H1 (cell line): ENCODE measurements at regions not wholly inside any gene's neighbourhood (a gene's known extent, or its start where the extent isn't known, plus 50 kb on each side); places are given as distances from the start of the nearest gene placed in this dataset.

Experiments used
- CTCF ChIA-PET: fragments of 300-600 bp; sonication (Branson Sonifier 250); formaldehyde crosslinking; loops from one replicate; lab custom pipeline; 2021; ENCODE audit not compliant: partially characterized antibody; lab: Charles Lee
- POLR2A ChIA-PET: fragments of 300-600 bp; sonication (Branson Sonifier 250); formaldehyde crosslinking; loops from one replicate; lab custom pipeline; 2021; ENCODE audit warnings: inconsistent platforms; ENCODE audit not compliant: partially characterized antibody; lab: Charles Lee
- DNase-seq, 2 experiments: peaks; one replicate each; pipeline versions ENCODE4 v3.0.0 to v3.0.0-alpha.2; 2010 to 2022; ENCODE audit warnings: low spot score in 2 of 2, low read depth in 1 of 2, mixed read lengths in 1 of 2
- FAIRE-seq: peaks from 2 replicates; lab custom pipeline; 2011; peaks lifted over from hg19 to GRCh38; lab: Jason Lieb, UNC
- H2AFZ ChIP-seq: 2 replicates; pipeline ENCODE4 v1.8.1; 2012; ENCODE audit warnings: low read length, inconsistent platforms
- H2AK5ac ChIP-seq: 2 replicates; pipeline ENCODE4 v1.6.1; 2013; ENCODE audit warnings: low read depth, low read length
- H2BK120ac ChIP-seq: replicated peaks from 2 replicates; pipeline ENCODE3; 2013; ENCODE audit warnings: low read depth, low read length, inconsistent platforms
- H2BK12ac ChIP-seq: 2 replicates; pipeline ENCODE4 v1.6.1; 2013; ENCODE audit warnings: low read depth, low read length
- H2BK15ac ChIP-seq: 2 replicates; pipeline ENCODE4 v1.6.1; 2013; ENCODE audit warnings: low read length
- H2BK20ac ChIP-seq: 2 replicates; pipeline ENCODE4 v1.6.1; 2013; ENCODE audit warnings: low read length
- H2BK5ac ChIP-seq: 2 replicates; pipeline ENCODE4 v1.6.1; 2013; ENCODE audit warnings: low read depth, low read length
- H3K14ac ChIP-seq: 2 replicates; pipeline ENCODE4 v1.6.1; 2013; ENCODE audit warnings: inconsistent platforms; ENCODE audit not compliant: insufficient read length
- H3K18ac ChIP-seq: 2 replicates; pipeline ENCODE4 v1.6.1; 2013; ENCODE audit warnings: low read length; ENCODE audit errors: extremely low read depth
- H3K23ac ChIP-seq: 2 replicates; pipeline ENCODE4 v1.6.1; 2013; ENCODE audit warnings: inconsistent platforms; ENCODE audit not compliant: insufficient read length
- H3K23me2 ChIP-seq: 2 replicates; pipeline ENCODE4 v1.6.1; 2013; ENCODE audit warnings: low read depth, low read length
- H3K27ac ChIP-seq: 2 replicates; pipeline ENCODE4 v1.6.1; 2011; ENCODE audit warnings: low read depth, low read length, inconsistent platforms
- H3K27me3 ChIP-seq, 4 experiments: replicated peaks in 1 of 4; 1 replicate in 1 of 4; 2 replicates in 3 of 4; pipeline versions ENCODE4 v1.6.1 to v1.8.1; 2011 to 2013; ENCODE audit warnings: low read length in 3 of 4, mild to moderate bottlenecking in 3 of 4, inconsistent platforms in 2 of 4, mixed read lengths in 2 of 4, moderate library complexity in 1 of 4; ENCODE audit not compliant: control insufficient read depth in 3 of 4, insufficient read depth in 3 of 4; ENCODE audit errors: extremely low read depth in 1 of 4
- H3K36me3 ChIP-seq, 4 experiments: 2 replicates each; pipeline versions ENCODE4 v1.6.1 to v1.8.1; 2011 to 2013; ENCODE audit warnings: mild to moderate bottlenecking in 4 of 4, low read length in 3 of 4, moderate library complexity in 2 of 4, control low read depth in 1 of 4, inconsistent platforms in 1 of 4; ENCODE audit not compliant: insufficient read depth in 4 of 4, control insufficient read depth in 2 of 4
- H3K4ac ChIP-seq: replicated peaks from 2 replicates; pipeline ENCODE3; 2013; ENCODE audit warnings: low read length, low read depth, mixed read lengths, inconsistent platforms; ENCODE audit not compliant: insufficient read length
- H3K4me1 ChIP-seq, 4 experiments: replicated peaks in 1 of 4; 1 replicate in 1 of 4; 2 replicates in 3 of 4; pipeline versions ENCODE4 v1.6.1 to v1.8.1; 2011 to 2013; ENCODE audit warnings: low read length in 3 of 4, inconsistent platforms in 2 of 4, mixed read lengths in 1 of 4; ENCODE audit not compliant: insufficient read depth in 4 of 4, control insufficient read depth in 3 of 4
- H3K4me2 ChIP-seq, 2 experiments: 2 replicates each; pipeline versions ENCODE4 v1.6.1 to v1.8.1; 2011 to 2013; ENCODE audit warnings: low read depth in 2 of 2, low read length in 2 of 2, control low read depth in 1 of 2, inconsistent platforms in 1 of 2, mild to moderate bottlenecking in 1 of 2; ENCODE audit not compliant: insufficient read depth in 1 of 2
- H3K4me3 ChIP-seq, 4 experiments: fragments of 200-600, 300-600 bp in 1 of 4; sonication (generic), shearing (Covaris generic), sonication (Bioruptor Twin) in 1 of 4; 2 replicates each; pipeline versions ENCODE4 v1.5.1 to v1.8.1; 2011 to 2016; ENCODE audit warnings: low read length in 4 of 4, low read depth in 3 of 4, control low read depth in 2 of 4, inconsistent platforms in 2 of 4, mild to moderate bottlenecking in 2 of 4, mixed read lengths in 1 of 4, moderate library complexity in 1 of 4; ENCODE audit not compliant: insufficient read depth in 2 of 4; ENCODE audit errors: extremely low read depth in 1 of 4
- H3K56ac ChIP-seq: replicated peaks from 2 replicates; pipeline ENCODE3; 2013; ENCODE audit warnings: low read depth, mild to moderate bottlenecking, mixed read lengths, low read length, inconsistent platforms; ENCODE audit not compliant: insufficient read length
- H3K79me1 ChIP-seq: 2 replicates; pipeline ENCODE4 v1.6.1; 2013; ENCODE audit warnings: low read depth, low read length, control low read depth
- H3K79me2 ChIP-seq, 2 experiments: 2 replicates each; pipeline versions ENCODE4 v1.6.1 to v1.8.1; 2012 to 2013; ENCODE audit warnings: low read length in 2 of 2, mild to moderate bottlenecking in 2 of 2, inconsistent platforms in 1 of 2; ENCODE audit not compliant: insufficient read depth in 2 of 2, control insufficient read depth in 1 of 2
- H3K9ac ChIP-seq, 4 experiments: replicated peaks in 1 of 4; 1 replicate in 1 of 4; 2 replicates in 3 of 4; pipeline versions ENCODE4 v1.6.1 to v1.8.1; 2011 to 2013; ENCODE audit warnings: low read depth in 3 of 4, low read length in 3 of 4, control low read depth in 2 of 4, mild to moderate bottlenecking in 2 of 4, moderate library complexity in 2 of 4, inconsistent platforms in 1 of 4; ENCODE audit errors: extremely low read depth in 1 of 4
- H3K9me3 ChIP-seq, 2 experiments: 2 replicates each; pipeline versions ENCODE4 v1.6.1 to v1.8.1; 2012 to 2013; ENCODE audit warnings: mild to moderate bottlenecking in 2 of 2, moderate library complexity in 2 of 2, control low read depth in 1 of 2, inconsistent platforms in 1 of 2, low read depth in 1 of 2, low read length in 1 of 2, mixed read lengths in 1 of 2; ENCODE audit not compliant: insufficient read depth in 2 of 2
- H4K20me1 ChIP-seq, 2 experiments: replicated peaks in 1 of 2; 2 replicates each; pipeline versions ENCODE3 to v1.8.1; 2011 to 2013; ENCODE audit warnings: inconsistent platforms in 2 of 2, low read length in 2 of 2, mild to moderate bottlenecking in 1 of 2; ENCODE audit not compliant: insufficient read depth in 2 of 2, control insufficient read depth in 1 of 2
- H4K5ac ChIP-seq: 2 replicates; pipeline ENCODE4 v1.6.1; 2013; ENCODE audit warnings: low read length, low read depth, mixed read lengths, inconsistent platforms; ENCODE audit not compliant: insufficient read length
- H4K8ac ChIP-seq: 2 replicates; pipeline ENCODE4 v1.8.0; 2013; ENCODE audit warnings: mild to moderate bottlenecking, moderate library complexity, low read length, inconsistent platforms; ENCODE audit not compliant: insufficient read depth; ENCODE audit errors: extremely low read depth
- H4K91ac ChIP-seq: replicated peaks from 2 replicates; pipeline ENCODE3; 2013; ENCODE audit warnings: low read length, mixed read lengths, inconsistent platforms; ENCODE audit not compliant: insufficient read length
- CBX5 ChIP-seq: fragments of 300-800, 300-1000 bp; sonication (generic); IDR thresholded peaks from 2 replicates; pipeline ENCODE4 v1.7.1; 2016; ENCODE audit warnings: antibody characterized with exemption, low read length, low read depth
- CHD1 ChIP-seq: IDR thresholded peaks from 2 replicates; pipeline ENCODE4 v1.6.1; 2012; ENCODE audit warnings: low read depth, low read length, improper control_type of control experiment
- JUND ChIP-seq: IDR thresholded peaks from 2 replicates; pipeline ENCODE4 v1.6.1; 2011; ENCODE audit warnings: mild to moderate bottlenecking, improper control_type of control experiment, low read length
- KDM1A ChIP-seq: fragments of 200-600, 300-600 bp; sonication (generic); IDR thresholded peaks from 2 replicates; pipeline ENCODE4 v1.7.1; 2016; ENCODE audit warnings: mild to moderate bottlenecking, low read length, borderline replicate concordance
- PHF8 ChIP-seq: fragments of 200-600 bp; sonication (generic); conservative IDR thresholded peaks from 2 replicates; pipeline ENCODE4 v1.7.1; 2012; ENCODE audit warnings: low read depth, mild to moderate bottlenecking, inconsistent platforms, low read length, moderate library complexity
- TBP ChIP-seq: IDR thresholded peaks from 2 replicates; pipeline ENCODE4 v1.6.1; 2011; ENCODE audit warnings: low read depth, low read length, improper control_type of control experiment
- WGBS, 2 experiments: shearing (Covaris generic) in 1 of 2; methylation state at CpG; one replicate each; pipeline versions ENCODE4 v1.1.6 to v1.1.7; 2013 to 2015; ENCODE audit warnings: low lambda C conversion rate in 2 of 2, mixed read lengths in 2 of 2, inconsistent platforms in 1 of 2, low coverage in 1 of 2, missing lambda C conversion rate in 1 of 2; ENCODE audit not compliant: insufficient replicate concordance in 2 of 2, insufficient coverage in 1 of 2, insufficient read length in 1 of 2; ENCODE audit errors: extremely low coverage in 1 of 2, missing lambda C conversion rate in 1 of 2; 5-methylcytosine and 5-hydroxymethylcytosine counted together

DNA sequence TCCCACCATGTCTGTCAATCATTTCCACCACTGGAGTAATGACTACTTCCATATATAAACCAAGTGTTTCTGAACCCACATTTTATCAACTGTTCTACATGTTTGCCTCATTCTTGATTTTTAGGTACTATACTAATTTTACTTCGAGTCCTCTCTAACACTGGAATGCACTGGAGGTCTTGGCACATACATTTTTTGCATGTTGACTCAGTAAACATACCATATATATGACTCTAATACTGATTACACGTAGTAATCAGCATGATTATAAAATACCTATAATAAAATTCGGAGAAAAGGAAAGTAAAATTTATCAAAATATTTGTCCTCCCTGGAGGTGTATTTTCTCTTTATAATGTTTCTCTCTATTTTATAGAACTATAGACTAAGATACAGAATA lies 621.7 kb upstream of the NUDT12 start:
- 92% methylated on average over 3 of the region's 3 CpGs; no CpG with 5 or more reads in 1 of the 2 experiments for WGBS, 2 experiments
- H3K56ac ChIP-seq = no peak overlapping the region
- H3K79me1 ChIP-seq = no peaks in the 10 kb centered on the region
- no peak overlapping the region for H4K5ac ChIP-seq
- no peak overlapping the region for H2BK120ac ChIP-seq
- no peak overlapping the region for H2BK15ac ChIP-seq
- H2AFZ ChIP-seq = no peak overlapping the region
- no peaks in the 10 kb centered on the region for H3K79me2 ChIP-seq
- no peak overlapping the region for H4K91ac ChIP-seq
- H3K4me3 ChIP-seq = no peak overlapping the region
- H3K4me2 ChIP-seq = no peak overlapping the region
- H2BK20ac ChIP-seq = no peak overlapping the region
- FAIRE-seq (no peak), DNase-seq (no peak)
- H3K36me3 ChIP-seq = peaks cover 0 to 9% (median 0%) of the 10 kb centered on the region in 4 experiments; a peak in 1 of 8 replicates
- ChIA-PET POLR2A (no interaction called here), CTCF (no interaction called here)
- no peaks in the 10 kb centered on the region for H3K27me3 ChIP-seq
- no peak overlapping the region for H2AK5ac ChIP-seq
- no peaks in the 10 kb centered on the region for H3K4me1 ChIP-seq
- peaks cover 52 to 53% of the 10 kb centered on the region in 2 experiments for H3K9me3 ChIP-seq
- H3K18ac ChIP-seq = no peak overlapping the region
- no peaks in the 10 kb centered on the region for H3K23me2 ChIP-seq
- no peak overlapping the region for H3K23ac ChIP-seq
- H2BK5ac ChIP-seq = no peak overlapping the region
- H2BK12ac ChIP-seq = no peak overlapping the region
- H3K9ac ChIP-seq = no peak overlapping the region
- no peak overlapping the region for H4K8ac ChIP-seq
- no peak overlapping the region for H3K27ac ChIP-seq
- no peaks in the 10 kb centered on the region for H4K20me1 ChIP-seq
- H3K4ac ChIP-seq = no peak overlapping the region
- H3K14ac ChIP-seq = no peak overlapping the region
- TF ChIP-seq KDM1A = no peak
- TF ChIP-seq PHF8 = no peak
- no peak for TF ChIP-seq TBP
- TF ChIP-seq CBX5 = no peak
- TF ChIP-seq CHD1 = no peak
- TF ChIP-seq JUND = no peak
